Testis (tissue), 2 donors: ENCODE measurements at regions not wholly inside any gene's neighbourhood (a gene's known extent, or its start where the extent isn't known, plus 50 kb on each side); places are given as distances from the start of the nearest gene placed in this dataset.

Source experiments
- POLR2A ChIP-seq: fragments of 450-650 bp; IDR thresholded peaks from one replicate; pipeline ENCODE4 v1.6.1; 2017; ENCODE audit warnings: antibody characterized with exemption, mild to moderate bottlenecking, moderate library complexity
- TF ChIP-seq, protein P1 (sequence below), 3 experiments: fragments of 450-650 bp in 2 of 3; fragments of 200-600 bp in 1 of 3; sonication (generic) in 1 of 3; IDR thresholded peaks; one replicate each; pipeline ENCODE4 v1.5.1; 2016 to 2019; ENCODE audit warnings: antibody characterized with exemption in 3 of 3, mild to moderate bottlenecking in 2 of 3, moderate library complexity in 1 of 3

DNA sequence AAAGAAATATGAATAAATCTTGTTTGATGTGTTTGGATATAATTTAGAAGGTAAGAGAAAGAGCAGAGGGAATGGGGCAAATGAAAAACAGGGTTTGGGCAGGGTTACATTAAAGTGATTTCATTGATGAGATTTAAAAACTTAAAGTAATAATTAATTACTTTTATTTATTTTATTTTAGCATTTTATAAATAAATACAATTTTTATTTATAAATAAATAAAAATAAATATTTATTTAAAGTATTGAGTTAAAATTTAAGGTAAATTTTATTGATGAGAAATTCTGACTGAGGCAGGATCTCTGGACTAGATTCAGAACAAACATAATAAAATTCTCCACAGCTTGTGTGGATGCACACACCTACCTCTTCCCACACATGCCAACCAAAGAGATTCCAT lies 584.1 kb upstream of the BTBD3 start:
- TF ChIP-seq, protein P1, sequence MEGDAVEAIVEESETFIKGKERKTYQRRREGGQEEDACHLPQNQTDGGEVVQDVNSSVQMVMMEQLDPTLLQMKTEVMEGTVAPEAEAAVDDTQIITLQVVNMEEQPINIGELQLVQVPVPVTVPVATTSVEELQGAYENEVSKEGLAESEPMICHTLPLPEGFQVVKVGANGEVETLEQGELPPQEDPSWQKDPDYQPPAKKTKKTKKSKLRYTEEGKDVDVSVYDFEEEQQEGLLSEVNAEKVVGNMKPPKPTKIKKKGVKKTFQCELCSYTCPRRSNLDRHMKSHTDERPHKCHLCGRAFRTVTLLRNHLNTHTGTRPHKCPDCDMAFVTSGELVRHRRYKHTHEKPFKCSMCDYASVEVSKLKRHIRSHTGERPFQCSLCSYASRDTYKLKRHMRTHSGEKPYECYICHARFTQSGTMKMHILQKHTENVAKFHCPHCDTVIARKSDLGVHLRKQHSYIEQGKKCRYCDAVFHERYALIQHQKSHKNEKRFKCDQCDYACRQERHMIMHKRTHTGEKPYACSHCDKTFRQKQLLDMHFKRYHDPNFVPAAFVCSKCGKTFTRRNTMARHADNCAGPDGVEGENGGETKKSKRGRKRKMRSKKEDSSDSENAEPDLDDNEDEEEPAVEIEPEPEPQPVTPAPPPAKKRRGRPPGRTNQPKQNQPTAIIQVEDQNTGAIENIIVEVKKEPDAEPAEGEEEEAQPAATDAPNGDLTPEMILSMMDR (IDR thresholded peaks at IDR 0.05) = no peak
- TF ChIP-seq POLR2A = no peak
